Muscle of leg (tissue), 3 donors: ENCODE measurements at regions not wholly inside any gene's neighbourhood (a gene's known extent, or its start where the extent isn't known, plus 50 kb on each side); places are given as distances from the start of the nearest gene placed in this dataset.

Experiments used
- DNase-seq: peaks from one replicate; pipeline ENCODE4 v3.0.0; 2013
- H3K27ac ChIP-seq: one replicate; pipeline ENCODE4 v1.5.1; 2013; ENCODE audit warnings: mild to moderate bottlenecking, low read length, control low read depth
- H3K27me3 ChIP-seq: one replicate; pipeline ENCODE4 v1.6.1; 2013; ENCODE audit warnings: low read length; ENCODE audit not compliant: control insufficient read depth, insufficient read depth
- H3K36me3 ChIP-seq: one replicate; pipeline ENCODE4 v1.6.1; 2013; ENCODE audit warnings: low read length; ENCODE audit not compliant: control insufficient read depth, insufficient read depth
- H3K4me1 ChIP-seq: one replicate; pipeline ENCODE4 v1.6.1; 2013; ENCODE audit warnings: low read length; ENCODE audit not compliant: control insufficient read depth, insufficient read depth
- H3K4me3 ChIP-seq: one replicate; pipeline ENCODE4 v1.5.1; 2013; ENCODE audit warnings: low read length, control low read depth
- H3K9me3 ChIP-seq: replicated peaks from 2 replicates; pipeline ENCODE4 v1.6.1; 2013; ENCODE audit warnings: low read depth, low read length; ENCODE audit not compliant: control insufficient read depth
- WGBS: methylation state at CpG from one replicate; pipeline ENCODE4 v1.1.5; 2013; ENCODE audit warnings: missing lambda C conversion rate; ENCODE audit not compliant: insufficient coverage; 5-methylcytosine and 5-hydroxymethylcytosine counted together

DNA sequence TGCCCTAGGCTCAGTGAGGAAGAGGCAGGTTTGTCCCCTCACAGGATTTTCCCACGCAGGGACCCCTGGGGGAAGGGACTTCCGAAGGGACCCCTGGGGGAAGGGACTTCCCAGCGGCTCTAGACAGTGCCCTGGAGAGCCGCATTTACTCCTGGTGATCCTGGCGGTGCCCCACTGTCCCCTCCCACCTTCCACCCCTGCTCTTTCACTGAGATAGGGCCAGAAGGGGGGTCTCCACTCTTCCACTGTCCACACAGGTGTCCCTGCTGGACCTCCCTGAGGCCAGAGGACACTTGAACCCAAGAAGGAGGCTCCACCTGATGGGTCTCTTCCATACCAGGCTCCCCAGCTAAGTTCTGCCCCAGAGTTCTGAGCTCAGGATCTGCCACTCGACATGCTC lies 1333.9 kb downstream of the BRD1 start:
- no peaks in the 10 kb centered on the region for H3K36me3 ChIP-seq
- H3K27ac ChIP-seq = no peak overlapping the region
- no peaks in the 10 kb centered on the region for H3K9me3 ChIP-seq
- peaks cover 30% of the 10 kb centered on the region for H3K27me3 ChIP-seq
- no peak overlapping the region for H3K4me3 ChIP-seq
- no peak for DNase-seq
- peaks cover 13% of the 10 kb centered on the region for H3K4me1 ChIP-seq
- whole genome bisulfite sequencing = 67% methylated on average over 4 of the region's 6 CpGs

DNA sequence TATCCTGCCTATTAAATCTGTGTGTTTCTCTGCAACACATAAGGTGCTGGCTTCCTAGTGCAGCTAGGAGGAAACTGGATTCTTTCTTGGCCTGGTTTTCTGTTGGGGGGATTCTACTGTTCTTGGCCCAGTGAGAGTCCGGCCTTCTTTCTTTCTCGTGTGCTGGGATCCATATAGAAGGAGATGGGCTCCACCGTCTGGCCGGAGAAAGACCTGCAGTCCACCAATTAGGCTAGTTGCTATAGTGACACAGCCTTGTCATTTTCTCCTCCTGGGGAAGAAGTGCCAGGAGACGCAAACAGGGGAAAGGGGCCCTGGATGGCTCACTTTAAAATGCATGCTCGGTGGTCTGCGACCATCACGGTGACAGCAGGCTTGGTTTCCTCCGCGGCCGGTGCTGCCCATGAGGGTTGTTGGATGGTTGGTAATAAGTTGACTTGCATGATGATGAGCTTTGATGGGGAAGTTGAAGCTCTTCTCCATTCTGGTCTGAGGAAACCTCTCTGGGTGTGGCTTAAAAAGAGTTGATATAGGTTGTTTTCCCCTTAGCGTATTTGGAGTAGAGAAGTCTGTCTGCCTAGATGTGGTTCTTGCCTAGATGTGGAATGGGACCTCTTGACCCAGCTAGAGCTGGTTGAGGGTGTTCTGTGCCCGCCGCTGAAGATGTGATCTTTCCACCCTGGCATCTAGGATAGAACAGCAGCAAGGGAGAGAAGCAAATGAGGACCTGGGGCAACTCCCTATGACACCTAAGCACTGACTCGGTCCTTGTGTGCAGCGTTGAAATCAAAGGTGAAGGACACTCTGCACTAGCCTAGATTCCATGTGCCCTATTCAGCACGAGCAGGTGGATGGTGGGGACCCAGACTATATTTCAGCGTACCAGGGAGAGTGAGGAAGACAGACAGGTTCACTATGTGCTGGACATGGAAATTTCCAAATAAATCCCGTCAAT lies 1335.0 kb downstream of the BRD1 start:
- H3K36me3 ChIP-seq = no peaks in the 10 kb centered on the region
- H3K4me1 ChIP-seq = peaks cover 13% of the 10 kb centered on the region
- H3K27ac ChIP-seq = no peak overlapping the region
- no peak overlapping the region for H3K4me3 ChIP-seq
- WGBS = 24% methylated on average over 9 of the region's 19 CpGs
- DNase-seq = peak; percentile 92
- H3K9me3 ChIP-seq = no peaks in the 10 kb centered on the region
- peaks cover 41% of the 10 kb centered on the region for H3K27me3 ChIP-seq

DNA sequence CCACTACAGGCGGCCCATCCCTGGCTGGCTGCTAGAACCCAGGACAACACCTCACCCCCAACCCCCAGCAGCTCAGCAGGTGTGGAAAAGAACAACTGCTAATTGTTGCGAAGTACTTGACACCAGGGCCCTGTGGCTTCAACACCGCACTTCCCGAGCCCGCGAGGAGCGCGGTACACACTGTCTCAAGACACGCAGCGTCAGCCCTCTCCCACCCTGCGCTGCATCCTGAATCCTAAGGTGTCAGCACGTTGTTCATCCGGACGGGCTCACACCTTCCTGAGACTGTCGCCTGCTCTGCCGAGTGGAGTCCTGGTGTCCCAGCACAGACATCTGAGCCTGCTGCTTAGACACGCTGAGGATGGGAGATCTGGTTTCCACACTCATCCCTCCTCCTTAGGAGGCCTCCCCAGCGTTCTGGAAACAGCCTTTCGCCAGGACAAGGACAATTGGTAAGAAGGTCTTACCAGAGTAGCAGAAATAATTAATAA lies 1336.2 kb downstream of the BRD1 start:
- H3K27me3 ChIP-seq = peaks cover 50% of the 10 kb centered on the region
- H3K4me1 ChIP-seq = peaks cover 13% of the 10 kb centered on the region
- no peak overlapping the region for H3K4me3 ChIP-seq
- WGBS = 28% methylated on average over 16 of the region's 19 CpGs
- H3K27ac ChIP-seq = no peak overlapping the region
- no peak for DNase-seq
- H3K36me3 ChIP-seq = no peaks in the 10 kb centered on the region
- H3K9me3 ChIP-seq = no peaks in the 10 kb centered on the region

DNA sequence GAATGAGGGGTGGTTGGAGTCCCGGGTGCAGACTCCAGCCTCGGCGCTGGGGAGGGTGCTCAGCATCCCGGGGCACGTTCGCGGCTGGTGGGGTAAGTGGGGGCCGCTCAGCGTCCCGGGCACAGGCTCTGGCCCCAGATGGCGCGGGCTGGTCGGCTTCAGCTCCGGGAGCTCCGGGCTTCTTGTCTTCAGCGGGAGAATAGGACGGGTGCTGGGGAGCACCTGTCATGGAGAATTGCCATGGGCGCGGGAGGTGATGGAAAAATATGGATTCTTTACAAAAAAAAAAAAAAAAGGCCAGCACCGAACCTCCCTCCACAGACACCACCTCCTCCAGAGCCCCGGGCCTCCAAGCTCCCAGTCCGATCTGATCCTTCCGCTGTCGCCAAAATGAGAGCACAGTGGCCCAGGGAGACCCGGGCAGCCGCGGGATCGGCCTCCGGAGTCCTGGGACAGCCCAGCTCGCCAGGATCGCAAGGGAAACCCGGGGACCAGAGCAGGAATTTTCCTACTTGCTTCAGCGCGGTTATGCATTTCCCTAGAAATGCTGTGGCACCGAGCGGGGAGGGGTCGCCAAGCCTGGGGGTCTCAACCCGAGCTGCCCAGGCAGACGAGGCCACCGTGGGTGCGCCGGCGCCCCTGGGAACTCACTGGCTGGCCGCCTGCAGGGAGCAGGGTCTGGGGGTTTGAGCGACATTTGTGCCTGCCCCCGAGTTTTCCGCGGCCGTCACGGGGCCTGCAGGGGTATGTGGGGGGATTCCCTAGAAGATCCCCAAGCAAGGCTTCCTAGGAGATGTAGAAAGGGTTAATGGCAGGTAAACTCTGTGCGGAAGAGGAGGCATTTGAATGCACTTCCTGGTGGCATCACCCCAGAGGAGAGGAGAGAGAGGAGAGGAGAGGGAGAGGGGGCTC lies 1336.9 kb downstream of the BRD1 start:
- peaks cover 56% of the 10 kb centered on the region for H3K27me3 ChIP-seq
- WGBS = 2% methylated on average over 46 of the region's 51 CpGs
- peak overlapping the region; percentile 8 for H3K4me3 ChIP-seq
- H3K4me1 ChIP-seq = peaks cover 13% of the 10 kb centered on the region
- H3K27ac ChIP-seq = no peak overlapping the region
- DNase-seq = no peak
- H3K36me3 ChIP-seq = no peaks in the 10 kb centered on the region
- no peaks in the 10 kb centered on the region for H3K9me3 ChIP-seq

DNA sequence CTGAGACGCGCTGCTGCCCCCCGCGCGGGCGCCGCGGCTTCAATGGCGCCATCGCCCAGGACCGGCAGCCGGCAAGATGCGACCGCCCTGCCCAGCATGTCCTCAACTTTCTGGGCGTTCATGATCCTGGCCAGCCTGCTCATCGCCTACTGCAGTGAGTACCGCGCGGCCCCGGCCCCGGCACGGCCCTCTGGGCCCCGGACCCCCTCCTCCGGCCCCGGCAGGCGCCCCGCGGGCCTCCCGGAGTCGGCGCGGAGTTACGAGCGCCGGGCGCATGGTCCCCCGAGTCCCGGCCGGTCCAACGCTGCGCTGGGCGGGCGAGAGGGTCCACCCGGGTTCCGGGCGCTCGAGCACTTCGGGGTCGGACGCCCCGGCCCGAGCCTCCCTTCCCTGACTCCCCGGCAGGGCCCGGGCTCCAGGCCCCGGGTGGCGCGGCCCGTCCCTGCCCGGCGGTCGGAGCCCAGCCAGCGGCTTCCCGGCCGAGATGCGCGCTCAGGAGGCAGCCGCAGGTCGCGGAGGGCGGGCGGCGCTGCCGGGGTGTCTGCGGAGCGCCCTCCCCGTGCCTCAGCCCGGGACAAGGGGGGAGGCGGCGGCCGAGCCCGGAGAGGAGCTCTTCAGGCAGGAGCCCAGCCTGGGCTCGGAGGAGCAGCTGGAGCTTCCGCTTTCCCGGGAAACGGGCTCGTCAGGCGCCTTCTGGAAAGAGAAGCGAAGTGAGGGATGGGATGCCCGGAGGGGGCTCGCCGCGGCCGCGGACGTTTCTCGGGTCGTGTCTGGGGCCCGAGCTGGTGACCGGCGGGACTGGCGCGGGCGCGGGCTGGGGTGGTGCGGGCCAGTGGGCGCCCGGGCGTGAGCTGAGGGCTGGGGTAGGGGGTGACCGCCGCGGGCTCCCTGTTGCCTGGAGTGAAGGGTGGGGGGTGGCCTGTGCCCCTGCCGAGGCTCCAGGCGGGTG lies 1337.8 kb downstream of the BRD1 start:
- WGBS = under 1% methylated on average over 113 of the region's 113 CpGs
- DNase-seq = peak; percentile 58
- Histone ChIP-seq H3K27me3 (peaks cover 65% of the 10 kb centered on the region), H3K4me3 (peak overlapping the region; percentile 8), H3K27ac (no peak overlapping the region), H3K4me1 (peaks cover 13% of the 10 kb centered on the region), H3K36me3 (no peaks in the 10 kb centered on the region), H3K9me3 (no peaks in the 10 kb centered on the region)

DNA sequence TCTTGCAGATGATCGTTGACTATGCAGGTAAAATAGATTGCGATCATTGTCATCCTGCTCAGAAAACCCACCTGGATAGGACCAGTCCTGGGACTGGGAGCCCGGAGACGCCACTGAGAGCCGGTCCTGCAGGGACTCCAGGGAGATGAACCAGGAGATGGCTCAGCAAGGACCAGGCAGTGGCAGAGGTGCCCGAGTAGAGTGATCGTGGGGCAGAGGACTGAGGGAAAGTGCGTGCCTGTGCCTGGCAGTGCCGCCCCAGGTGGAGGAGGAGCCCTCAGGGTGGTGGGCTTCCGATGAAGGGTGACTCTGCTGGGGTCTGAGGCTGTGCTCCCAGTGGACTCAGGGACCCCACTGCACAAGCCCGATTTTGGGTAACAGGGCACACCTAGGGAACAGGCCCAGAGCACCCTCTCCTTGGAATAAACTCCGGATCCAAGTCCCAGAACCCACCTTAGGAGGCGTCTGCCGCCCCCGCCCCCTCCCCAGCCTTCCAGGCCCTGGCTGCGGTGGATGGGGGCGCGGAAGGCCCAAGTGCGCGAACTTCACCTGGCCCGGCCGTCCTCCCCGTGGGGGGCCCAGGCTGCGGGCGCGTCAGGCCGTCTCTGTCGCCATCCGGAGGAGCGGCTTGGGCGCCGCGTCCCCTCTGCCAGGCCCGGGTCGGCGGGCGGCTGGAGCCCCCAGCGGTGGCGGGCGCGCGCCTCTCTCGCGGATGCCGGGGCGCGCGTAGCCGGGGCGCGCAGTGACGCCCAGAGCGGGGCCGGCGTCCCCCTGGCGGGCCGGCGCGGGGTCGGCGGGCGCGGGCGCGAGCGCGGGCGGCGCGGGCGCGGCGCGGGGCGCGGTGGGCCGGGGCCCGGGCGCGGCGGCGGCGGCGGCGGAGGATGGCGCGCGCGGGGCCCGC lies 1338.8 kb downstream of the BRD1 start:
- no peak overlapping the region for H3K27ac ChIP-seq
- no peaks in the 10 kb centered on the region for H3K36me3 ChIP-seq
- H3K4me1 ChIP-seq = peaks cover 13% of the 10 kb centered on the region
- no peak overlapping the region for H3K4me3 ChIP-seq
- H3K27me3 ChIP-seq = peaks cover 65% of the 10 kb centered on the region
- peak; percentile 11 for DNase-seq
- WGBS = 7% methylated on average over 88 of the region's 90 CpGs
- no peaks in the 10 kb centered on the region for H3K9me3 ChIP-seq

DNA sequence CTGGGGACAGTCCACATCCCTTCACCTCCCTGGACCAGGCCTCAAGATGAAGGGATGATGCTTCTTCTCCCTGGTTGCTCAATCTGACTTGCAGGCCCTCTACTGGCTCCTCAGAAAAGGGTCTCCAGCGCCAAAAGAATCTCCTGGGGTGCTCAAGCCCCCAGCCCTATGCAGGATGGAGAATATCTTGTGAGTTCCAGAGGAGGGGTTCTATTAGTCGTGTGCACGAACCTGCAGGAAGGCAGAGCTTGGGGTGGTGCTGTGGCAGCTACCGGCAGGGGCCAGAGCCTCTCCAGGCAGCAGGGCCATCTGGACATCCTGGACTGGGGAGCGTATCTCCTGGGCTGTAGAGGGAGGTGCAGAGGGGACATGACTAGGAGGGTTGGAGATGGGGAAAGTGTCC lies 1339.5 kb downstream of the BRD1 start:
- H3K4me3 ChIP-seq = no peak overlapping the region
- H3K27me3 ChIP-seq = peaks cover 65% of the 10 kb centered on the region
- no peaks in the 10 kb centered on the region for H3K9me3 ChIP-seq
- no peak overlapping the region for H3K27ac ChIP-seq
- peak; percentile 22 for DNase-seq
- 13% methylated on average over 4 of the region's 5 CpGs for WGBS
- H3K36me3 ChIP-seq = no peaks in the 10 kb centered on the region
- H3K4me1 ChIP-seq = peaks cover 13% of the 10 kb centered on the region

DNA sequence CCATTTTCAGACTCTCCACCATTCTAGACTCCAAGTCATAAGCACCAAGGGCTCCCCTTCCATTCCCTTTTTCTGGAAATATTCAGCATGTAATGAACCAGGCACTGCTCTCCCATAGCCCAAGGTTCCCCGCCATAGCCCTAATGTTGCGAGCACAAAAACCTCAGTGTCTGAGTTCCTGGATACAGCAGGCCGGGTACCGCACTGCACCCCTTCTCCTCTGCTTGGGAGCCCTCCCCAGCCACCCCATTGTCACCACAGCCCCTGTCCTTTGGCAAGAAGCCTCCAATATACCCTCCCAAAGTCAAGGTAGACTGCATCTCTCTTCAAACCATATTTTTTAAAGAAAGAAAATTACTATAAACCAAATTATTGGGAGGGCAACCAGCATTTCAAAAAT lies 1341.1 kb downstream of the BRD1 start:
- Histone ChIP-seq H3K9me3 (no peaks in the 10 kb centered on the region), H3K36me3 (no peaks in the 10 kb centered on the region), H3K27me3 (peaks cover 55% of the 10 kb centered on the region), H3K27ac (no peak overlapping the region), H3K4me1 (peaks cover 9% of the 10 kb centered on the region), H3K4me3 (no peak overlapping the region)
- 75% methylated on average over 4 of the region's 4 CpGs for WGBS
- DNase-seq = no peak

DNA sequence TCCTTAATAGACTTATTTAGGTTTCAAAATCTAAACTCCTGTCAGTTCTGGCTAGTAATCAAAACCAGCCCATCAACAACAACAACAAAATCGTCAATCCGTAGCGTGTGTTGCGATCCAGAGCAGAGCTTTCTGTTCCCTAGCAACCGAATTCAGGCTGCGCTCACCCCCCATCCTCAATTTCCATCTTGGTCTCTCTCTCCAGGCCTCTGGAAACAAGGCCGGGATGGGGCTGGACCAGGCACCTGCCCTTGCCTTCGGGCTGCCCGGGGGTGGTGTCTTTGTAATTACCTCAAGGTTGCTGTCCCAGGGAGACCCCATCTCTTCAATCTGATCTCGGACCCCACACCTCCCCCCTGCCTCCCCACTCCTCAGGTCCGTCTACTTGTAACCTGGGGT lies 1341.5 kb downstream of the BRD1 start:
- 35% methylated on average over 11 of the region's 11 CpGs for WGBS
- Histone ChIP-seq H3K4me1 (peaks cover 9% of the 10 kb centered on the region), H3K27ac (no peak overlapping the region), H3K27me3 (peaks cover 51% of the 10 kb centered on the region), H3K36me3 (no peaks in the 10 kb centered on the region), H3K4me3 (no peak overlapping the region), H3K9me3 (no peaks in the 10 kb centered on the region)
- no peak for DNase-seq
